HG02970 (cell line): ENCODE measurements at regions not wholly inside any gene's neighbourhood (a gene's known extent, or its start where the extent isn't known, plus 50 kb on each side); places are given as distances from the start of the nearest gene placed in this dataset.

Experiments
- ATAC-seq: cut with Tn5 transposase; IDR thresholded peaks from one replicate; pipeline ENCODE4 v1.9.1; 2021; ENCODE audit warnings: mild to moderate bottlenecking, moderate library complexity, moderate number of reproducible peaks; ENCODE audit not compliant: unreplicated experiment, low FRiP score

DNA sequence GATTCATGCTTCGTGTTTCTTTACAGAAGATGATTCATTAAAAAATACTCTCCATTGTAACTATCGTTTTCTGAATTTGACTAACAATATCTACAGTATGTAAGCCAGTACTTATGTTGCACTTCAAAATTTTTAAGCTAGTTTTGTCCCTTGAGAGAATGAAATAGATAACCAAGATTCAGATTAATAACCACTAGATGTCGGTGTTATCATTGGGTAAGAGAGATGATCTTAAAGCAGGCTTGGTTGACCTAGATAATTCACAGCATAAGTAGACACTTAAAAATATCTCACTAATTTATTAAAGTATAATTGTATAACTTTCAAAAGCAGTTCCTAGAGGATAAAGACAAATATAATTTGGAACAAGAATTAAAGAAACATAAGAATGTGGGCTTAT is 430.9 kb downstream of the C4orf33 start:
- ATAC-seq: no peak

DNA sequence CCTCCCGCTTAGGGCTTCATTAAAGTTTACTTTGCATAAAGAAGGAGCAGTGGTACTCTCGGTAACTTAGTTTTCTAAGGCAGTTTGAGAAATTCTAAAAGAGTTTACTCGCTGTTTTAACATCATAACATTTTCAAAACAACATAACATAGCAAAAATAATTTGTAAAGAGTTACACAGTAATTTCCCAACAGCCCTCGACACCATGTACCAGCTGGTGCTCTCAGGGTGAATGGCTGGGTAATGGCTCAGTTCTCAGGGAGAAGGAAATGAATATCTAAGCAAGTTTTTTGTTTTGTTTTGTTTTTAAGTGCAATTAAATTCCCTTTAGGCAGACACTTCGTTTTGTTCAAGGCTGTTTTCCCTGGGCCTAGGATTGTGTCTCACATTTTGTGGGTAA is 435.3 kb downstream of the C4orf33 start:
- no peak for ATAC-seq

GRCh38 chr4:129532573-129532972 is 436.6 kb downstream of the C4orf33 start:
- no peak for ATAC-seq

DNA sequence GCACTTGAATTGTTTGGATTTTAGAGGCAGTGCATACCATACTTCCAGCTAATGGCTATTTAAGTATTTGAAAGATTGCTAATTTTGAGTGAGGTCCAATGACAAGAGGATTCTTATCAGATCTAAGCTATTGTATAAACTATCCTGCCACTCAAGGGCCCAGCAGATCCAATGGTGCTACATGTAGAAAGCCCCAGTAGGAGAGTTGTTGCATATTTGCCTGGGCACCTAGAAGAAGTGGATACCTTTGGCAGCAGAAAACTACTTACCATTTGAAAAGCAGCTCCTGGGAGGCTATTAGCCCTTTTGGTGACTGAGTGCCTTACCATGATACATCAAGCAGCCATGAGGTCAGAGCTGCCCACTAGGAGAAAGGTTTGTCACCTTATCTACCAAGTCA is 447.3 kb downstream of the C4orf33 start:
- ATAC-seq: no peak

DNA sequence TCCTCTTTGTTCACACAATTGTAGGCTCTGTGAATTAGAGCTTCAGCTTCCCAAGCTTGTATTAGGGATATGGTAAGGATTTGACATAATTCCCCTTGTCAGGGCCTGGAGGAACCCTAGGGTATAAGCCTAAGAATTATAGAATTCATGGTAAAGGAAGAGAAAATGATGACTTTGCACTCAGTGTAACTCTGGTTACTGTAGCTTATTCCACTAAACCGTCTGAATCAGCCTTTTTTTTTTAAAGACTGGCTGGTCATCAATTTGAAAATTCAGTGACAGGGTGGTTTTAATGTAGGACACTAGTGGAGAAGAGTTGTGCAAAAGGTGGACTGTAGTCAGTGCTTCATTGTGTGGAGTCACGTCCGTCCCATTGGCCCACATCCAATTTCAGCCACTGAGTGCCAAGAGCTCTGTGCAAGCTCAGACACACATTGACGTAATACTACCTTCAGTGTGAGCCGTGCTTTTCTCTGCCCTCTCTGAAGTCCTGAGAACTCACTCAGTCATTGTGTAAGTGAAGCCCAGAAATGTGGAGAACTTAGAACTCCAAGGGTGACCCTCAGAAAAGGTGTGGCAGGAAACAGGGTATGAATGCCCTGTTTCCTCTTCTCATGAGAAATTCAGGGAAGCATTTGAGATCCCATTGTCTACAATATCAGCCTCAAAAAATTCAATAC is 449.8 kb downstream of the C4orf33 start:
- ATAC-seq: no peak

DNA sequence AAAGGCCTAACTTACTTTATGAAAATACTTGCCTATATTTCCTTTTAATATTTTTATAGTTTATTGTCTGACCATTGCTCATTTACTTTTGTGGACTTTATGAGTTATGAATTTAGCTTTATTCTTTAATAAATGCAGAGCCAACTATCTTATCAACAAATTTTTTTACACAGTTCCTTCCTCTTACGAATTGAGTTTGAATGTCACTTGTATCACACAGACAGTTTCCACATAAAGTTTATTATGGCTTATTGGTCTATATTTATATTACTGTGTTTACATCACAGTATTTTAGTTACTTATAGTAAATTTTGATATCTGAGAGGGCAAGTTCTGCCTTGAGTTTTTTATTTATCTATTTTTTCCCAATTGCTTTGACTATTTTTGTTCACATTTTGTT is 450.6 kb downstream of the C4orf33 start:
- no peak for ATAC-seq

- ATAC-seq: no peak
Observed at GRCh38 chr4:129550281-129550785, 454.4 kb downstream of the C4orf33 start.

DNA sequence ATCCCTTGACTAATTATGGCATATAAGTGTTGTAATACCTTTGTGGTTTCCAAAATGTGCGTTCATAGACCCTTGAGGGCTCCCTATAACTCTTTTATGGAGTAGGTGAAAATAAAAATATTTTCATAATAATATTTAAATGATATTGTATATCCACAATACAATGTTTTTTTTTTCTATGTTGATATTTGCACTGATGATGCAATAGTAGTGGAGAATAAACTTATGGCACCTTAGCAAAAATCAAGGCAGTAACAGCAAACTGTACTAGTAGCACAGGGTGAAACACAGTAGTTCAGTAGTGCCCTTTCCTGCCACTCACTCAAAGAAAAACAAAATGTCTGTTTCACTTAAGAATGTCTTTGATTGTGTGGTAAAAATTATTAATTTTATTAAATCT is 465.3 kb downstream of the C4orf33 start:
- no peak for ATAC-seq

GRCh38 chr4:129561886-129562671 is 466.1 kb downstream of the C4orf33 start:
- no peak for ATAC-seq

GRCh38 chr4:129565214-129565613 is 469.3 kb downstream of the C4orf33 start:
- no peak for ATAC-seq

- no peak for ATAC-seq
Observed at GRCh38 chr4:129570326-129570725, 474.4 kb downstream of the C4orf33 start.

DNA sequence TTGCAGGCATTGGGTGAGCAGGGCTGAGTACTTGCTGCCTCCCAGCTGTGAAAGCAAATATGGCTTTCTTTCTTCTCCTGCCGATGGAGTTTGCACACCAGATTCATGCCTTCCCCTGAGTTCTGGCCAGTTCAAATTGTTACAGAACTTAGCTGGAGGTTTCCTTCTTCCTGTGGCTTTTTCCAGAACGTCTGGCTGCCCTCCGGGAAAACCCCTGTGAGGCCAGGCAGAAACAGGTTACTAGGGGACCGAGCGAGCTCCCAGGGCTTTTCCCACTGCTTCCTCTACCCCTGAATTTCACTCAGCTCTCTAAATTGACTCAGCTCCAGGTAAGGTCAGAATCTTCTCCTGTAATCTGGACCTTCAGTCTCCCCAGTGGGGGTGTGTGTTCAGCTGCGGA is 482.4 kb downstream of the C4orf33 start:
- ATAC-seq: no peak

- ATAC-seq: no peak
Observed at GRCh38 chr4:129581305-129581704, 485.4 kb downstream of the C4orf33 start.

DNA sequence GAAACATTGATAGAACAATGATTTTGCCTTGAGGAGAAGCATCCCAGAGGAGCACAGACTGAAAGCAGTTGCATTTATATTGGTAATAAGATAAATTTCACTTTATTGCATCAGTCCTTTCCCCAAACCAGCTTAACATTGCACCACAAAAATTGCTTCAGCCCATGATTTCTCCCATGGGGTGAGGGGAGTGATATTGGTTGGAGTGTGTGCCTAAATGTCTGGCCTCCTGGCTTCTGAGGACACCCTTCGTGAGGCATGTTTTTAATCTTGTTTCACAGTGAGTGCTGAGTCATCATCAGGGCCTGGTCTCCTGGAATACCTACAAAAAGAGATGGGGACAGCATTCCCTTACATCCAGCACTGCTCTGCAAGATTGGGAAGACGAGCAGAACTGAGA is 487.9 kb downstream of the C4orf33 start:
- ATAC-seq: no peak

- no peak for ATAC-seq
Observed at GRCh38 chr4:129598582-129598981, 502.6 kb downstream of the C4orf33 start.

DNA sequence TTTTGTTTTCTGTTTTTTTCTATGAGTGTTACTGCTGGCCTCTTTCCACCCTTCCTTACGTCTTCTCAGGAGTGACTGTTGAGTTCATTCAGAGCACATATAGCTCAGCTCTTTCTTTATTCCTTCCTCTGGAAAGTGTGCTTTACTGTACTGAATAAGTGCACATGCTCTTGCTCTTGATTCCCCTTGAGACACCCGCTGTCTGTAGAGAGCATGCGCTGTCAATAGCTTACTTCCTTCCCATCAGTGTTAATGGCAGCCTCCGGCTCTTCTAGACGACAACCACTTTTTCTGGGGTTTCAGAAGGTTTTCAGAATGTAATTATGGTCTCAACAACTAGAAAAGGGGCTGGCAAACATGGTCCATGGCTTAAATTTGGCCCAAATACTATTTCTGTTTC is 504.9 kb downstream of the C4orf33 start:
- no peak for ATAC-seq

GRCh38 chr4:129602447-129602846 is 506.5 kb downstream of the C4orf33 start:
- no peak for ATAC-seq

GRCh38 chr4:129603241-129603931 is 507.4 kb downstream of the C4orf33 start:
- ATAC-seq: no peak

- no peak for ATAC-seq
Observed at GRCh38 chr4:129604632-129605255, 508.8 kb downstream of the C4orf33 start.

- ATAC-seq: no peak
Observed at GRCh38 chr4:129614611-129615010, 518.7 kb downstream of the C4orf33 start.

DNA sequence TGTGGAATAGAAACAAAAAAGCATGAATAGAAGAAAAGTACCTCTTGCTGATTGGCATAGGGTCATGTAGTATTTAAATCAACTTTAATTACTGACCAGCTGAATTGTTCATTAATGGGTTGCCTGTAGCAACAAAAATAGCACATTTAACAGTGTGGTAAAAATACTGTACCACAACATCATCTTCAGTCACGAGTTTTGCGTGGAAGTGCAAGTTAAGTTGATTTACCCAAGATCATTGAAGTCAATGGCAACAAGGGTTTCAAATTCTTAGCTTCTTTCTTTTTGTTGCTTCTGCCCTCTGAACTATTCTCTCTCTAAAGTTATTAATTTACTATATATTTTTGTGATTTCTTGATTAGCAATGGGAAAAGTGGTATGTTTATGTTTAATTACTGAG is 526.6 kb downstream of the C4orf33 start:
- no peak for ATAC-seq
